Forelimb muscle (tissue), 1 donor: ENCODE measurements at regions not wholly inside any gene's neighbourhood (a gene's known extent, or its start where the extent isn't known, plus 50 kb on each side); places are given as distances from the start of the nearest gene placed in this dataset.

Source experiments
- DNase-seq: peaks from one replicate; pipeline ENCODE4 v3.0.0-alpha.2; 2013; ENCODE audit warnings: low read depth

- no peak for DNase-seq
Observed at GRCh38 chr10:37685741-37686683, 171.4 kb downstream of the ZNF248 start.

- DNase-seq = no peak
Observed at GRCh38 chr10:37684765-37685164, 172.6 kb downstream of the ZNF248 start.

GRCh38 chr10:37682617-37683016 is 174.8 kb downstream of the ZNF248 start:
- DNase-seq = no peak

GRCh38 chr10:37681617-37681999 is 175.8 kb downstream of the ZNF248 start:
- DNase-seq = no peak

GRCh38 chr10:37680716-37681616 is 176.4 kb downstream of the ZNF248 start:
- DNase-seq = no peak

GRCh38 chr10:37680243-37680683 is 177.1 kb downstream of the ZNF248 start:
- no peak for DNase-seq

GRCh38 chr10:37679465-37679864 is 177.9 kb downstream of the ZNF248 start:
- no peak for DNase-seq

GRCh38 chr10:37675449-37675848 is 182.0 kb downstream of the ZNF248 start:
- no peak for DNase-seq

GRCh38 chr10:37671802-37672201 is 185.6 kb downstream of the ZNF248 start:
- no peak for DNase-seq

- DNase-seq = no peak
Observed at GRCh38 chr10:37667736-37668135, 189.7 kb downstream of the ZNF248 start.

- DNase-seq = no peak
Observed at GRCh38 chr10:37654466-37654865, 202.9 kb downstream of the ZNF248 start.

- no peak for DNase-seq
Observed at GRCh38 chr10:37643187-37643586, 214.2 kb downstream of the ZNF248 start.

GRCh38 chr10:37640301-37640700 is 217.1 kb downstream of the ZNF248 start:
- DNase-seq = no peak

GRCh38 chr10:37639200-37639599 is 218.2 kb downstream of the ZNF248 start:
- DNase-seq = no peak

- DNase-seq = no peak
Observed at GRCh38 chr10:37638569-37638968, 218.8 kb downstream of the ZNF248 start.

GRCh38 chr10:37634351-37634880 is 223.0 kb downstream of the ZNF248 start:
- DNase-seq = no peak

- peak; percentile 1 for DNase-seq
Observed at GRCh38 chr10:37632641-37633040, 224.8 kb downstream of the ZNF248 start.

- DNase-seq = no peak
Observed at GRCh38 chr10:37623506-37623905, 233.9 kb downstream of the ZNF248 start.

GRCh38 chr10:37619336-37619735 is 238.1 kb downstream of the ZNF248 start:
- DNase-seq = no peak

- DNase-seq = no peak
Observed at GRCh38 chr10:37588299-37588698, 269.1 kb downstream of the ZNF248 start.

- no peak for DNase-seq
Observed at GRCh38 chr10:37584643-37585042, 272.8 kb downstream of the ZNF248 start.

- DNase-seq = no peak
Observed at GRCh38 chr10:37582237-37582636, 275.2 kb downstream of the ZNF248 start.
